Smooth muscle cell of the brain vasculature (primary cell): ENCODE measurements at regions not wholly inside any gene's neighbourhood (a gene's known extent, or its start where the extent isn't known, plus 50 kb on each side); places are given as distances from the start of the nearest gene placed in this dataset.
"Not testable (repeated sequence)": the region's sequence is repeated elsewhere in the genome, so short reads cannot be mapped to it uniquely, and the experiment has no call there.

Experiments used
- DNase-seq: peaks from one replicate; pipeline ENCODE4 v3.0.0-alpha.2; 2012; ENCODE audit warnings: low read depth, low spot score

DNA sequence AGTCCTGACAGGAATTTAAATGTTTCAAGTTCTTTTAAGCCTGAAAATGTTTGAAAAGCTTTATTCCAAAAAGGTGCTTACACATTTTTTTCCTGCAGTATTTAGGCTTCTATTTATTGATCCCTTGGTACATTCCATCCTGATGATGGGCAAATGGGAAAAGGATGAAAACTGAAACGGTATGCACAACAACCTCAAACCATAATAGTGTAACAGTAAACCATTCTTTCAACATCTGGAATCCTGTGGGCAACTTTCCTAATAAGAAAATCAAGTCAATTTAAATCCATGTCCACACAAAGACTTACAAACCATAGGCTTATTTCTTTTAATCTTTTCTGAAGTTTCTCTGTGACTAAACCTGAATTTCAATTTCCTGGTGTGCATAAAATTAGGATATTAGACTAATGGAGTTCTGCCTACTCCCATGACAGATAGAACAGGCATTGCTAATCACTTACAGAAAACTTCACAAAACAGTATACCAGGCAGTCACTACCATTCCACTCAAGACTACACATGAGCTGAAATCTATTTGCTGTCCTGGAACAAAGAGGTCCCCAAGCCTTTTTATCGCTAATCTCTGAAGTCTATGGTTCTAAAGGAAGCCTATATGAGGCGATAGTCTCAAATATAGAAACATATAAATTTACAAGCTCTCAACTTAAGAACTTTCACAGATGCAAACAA lies 103.3 kb downstream of the DLEU7 start:
- DNase-seq = no peak

DNA sequence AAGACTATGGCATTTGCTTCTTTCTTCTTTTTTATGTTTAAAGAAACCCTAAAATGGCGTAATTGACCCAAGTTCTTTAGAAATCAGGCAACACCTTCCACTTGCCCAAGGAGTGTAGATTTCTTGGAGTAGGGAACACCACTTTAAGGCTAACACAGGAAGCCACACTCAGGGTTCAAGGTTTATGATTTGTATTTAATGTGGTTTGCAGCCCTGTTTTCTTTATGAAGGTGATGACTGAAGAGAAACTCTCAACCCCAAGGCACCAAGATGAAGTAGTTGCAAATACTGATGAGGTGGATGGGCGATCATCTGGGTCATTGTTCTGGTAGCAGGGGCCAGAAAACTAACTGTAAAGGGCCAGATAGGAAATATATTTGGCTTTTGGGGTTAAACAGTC lies 101.1 kb downstream of the DLEU7 start:
- no peak for DNase-seq

DNA sequence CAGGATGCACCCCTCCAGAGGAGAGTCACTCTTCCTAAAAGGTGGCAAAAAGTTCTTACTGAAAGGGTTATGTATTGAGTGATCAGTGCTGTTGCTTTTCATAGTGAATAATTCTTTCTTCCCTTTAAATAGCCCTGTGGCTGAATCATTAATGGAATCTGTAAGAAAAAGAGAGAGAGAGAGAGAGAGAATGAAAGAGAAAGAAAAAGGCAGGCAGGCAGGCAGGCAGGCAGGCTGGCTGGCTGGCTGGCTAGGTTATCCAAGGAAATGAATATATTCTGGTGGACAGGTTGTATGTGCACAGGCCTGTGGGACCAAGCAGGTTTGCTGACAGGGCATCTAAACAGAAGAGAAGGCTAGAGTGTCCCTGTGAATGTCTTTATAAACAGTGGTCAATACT lies 100.5 kb downstream of the DLEU7 start:
- no peak for DNase-seq

DNA sequence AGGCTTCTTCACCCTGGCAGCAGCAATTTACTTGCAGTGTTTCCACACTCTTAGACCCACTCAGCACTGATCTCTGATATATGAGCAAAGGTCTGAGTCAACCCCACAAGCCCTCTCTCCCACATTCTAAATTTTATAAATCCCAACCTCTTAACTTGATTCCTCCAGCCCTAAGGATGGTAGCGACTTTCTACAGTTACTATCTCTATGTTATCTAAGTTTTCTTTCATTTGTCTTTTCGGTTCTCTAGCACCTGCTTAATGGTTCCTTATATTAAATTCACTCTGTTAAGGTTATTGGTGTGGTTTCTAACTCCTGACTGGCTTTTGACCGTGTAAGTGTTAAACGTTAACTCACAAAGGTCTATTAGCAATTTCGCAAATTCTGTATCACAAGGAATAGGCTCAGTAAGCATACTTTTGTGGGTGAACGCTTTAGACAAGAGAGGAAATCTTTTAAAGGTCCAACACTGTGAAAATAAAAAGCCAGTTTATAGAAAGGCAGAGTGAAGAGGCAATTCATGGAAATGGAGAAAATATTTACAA lies 99.3 kb downstream of the DLEU7 start:
- no peak for DNase-seq

DNA sequence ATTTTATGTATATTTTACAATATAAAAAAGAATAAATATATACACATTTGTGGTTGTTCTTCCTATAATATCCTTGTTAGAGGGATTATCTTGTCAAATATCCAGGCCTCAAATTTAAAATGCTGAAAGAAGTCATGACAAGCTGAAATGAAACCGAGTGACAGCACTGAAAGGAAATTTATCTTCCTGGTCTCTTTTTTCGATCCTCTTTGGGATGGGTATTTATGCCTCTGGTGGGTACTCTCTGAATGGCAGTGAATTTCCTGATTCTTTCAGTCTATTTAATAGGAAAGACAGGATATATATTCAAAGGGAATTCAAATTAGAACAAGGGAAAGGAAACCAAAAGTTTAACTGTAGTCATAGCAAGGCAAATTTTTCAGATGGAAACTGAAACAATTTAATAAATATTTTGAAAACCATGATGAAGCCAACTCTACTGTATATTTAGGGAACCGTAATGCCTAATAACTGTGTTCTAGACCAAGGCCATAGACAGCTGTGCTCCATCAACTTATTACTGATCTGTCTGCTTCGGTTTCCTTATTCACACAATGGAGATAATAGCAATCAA lies 97.9 kb downstream of the DLEU7 start:
- DNase-seq = no peak

DNA sequence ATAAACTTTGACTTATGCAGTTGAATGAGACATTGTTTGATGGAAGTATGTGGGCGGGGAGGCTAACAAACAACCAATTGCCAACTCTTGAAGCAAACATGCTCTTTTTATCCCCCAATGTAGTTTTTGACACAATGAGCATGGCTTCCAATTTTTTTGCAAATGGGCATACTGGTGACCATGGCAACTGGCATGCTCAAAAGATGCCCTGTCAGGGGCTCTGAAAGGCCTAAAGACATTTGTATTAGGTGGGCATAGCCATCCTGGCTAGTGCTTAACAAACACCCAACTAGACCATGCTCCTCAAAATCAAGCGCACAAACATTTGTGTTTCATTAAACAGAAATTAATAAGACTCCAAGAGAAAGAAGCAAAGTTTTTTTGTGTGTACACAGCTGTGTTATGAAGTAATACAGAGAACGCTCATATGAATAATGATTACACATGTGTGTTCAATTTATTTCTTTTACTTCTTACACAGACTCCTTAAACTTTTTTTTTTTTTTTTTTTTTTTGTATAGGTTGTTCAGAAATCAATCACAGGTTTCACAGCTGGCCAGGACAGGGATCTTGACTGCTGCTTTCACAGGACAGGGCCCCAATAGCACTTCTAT lies 95.6 kb downstream of the DLEU7 start:
- DNase-seq = no peak

DNA sequence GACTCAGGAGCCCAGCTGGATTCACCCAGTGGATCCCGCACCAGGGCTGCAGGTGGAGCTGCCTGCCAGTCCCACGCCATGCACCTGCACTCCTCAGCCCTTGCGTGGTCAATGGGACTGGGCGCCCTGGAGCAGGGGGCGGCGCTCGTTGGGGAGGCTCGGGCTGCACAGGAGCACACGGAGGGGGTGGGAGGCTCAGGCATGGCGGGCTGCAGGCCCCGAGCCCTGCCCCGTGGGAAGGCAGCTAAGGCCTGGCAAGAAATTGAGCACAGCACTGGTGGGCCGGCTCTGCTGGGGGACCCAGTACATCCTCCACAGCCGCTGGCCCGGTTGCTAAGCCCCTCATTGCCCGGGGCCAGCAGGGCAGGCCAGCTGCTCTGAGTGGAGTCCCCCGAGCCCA lies 90.3 kb downstream of the DLEU7 start:
- DNase-seq = not testable (repeated sequence)

DNA sequence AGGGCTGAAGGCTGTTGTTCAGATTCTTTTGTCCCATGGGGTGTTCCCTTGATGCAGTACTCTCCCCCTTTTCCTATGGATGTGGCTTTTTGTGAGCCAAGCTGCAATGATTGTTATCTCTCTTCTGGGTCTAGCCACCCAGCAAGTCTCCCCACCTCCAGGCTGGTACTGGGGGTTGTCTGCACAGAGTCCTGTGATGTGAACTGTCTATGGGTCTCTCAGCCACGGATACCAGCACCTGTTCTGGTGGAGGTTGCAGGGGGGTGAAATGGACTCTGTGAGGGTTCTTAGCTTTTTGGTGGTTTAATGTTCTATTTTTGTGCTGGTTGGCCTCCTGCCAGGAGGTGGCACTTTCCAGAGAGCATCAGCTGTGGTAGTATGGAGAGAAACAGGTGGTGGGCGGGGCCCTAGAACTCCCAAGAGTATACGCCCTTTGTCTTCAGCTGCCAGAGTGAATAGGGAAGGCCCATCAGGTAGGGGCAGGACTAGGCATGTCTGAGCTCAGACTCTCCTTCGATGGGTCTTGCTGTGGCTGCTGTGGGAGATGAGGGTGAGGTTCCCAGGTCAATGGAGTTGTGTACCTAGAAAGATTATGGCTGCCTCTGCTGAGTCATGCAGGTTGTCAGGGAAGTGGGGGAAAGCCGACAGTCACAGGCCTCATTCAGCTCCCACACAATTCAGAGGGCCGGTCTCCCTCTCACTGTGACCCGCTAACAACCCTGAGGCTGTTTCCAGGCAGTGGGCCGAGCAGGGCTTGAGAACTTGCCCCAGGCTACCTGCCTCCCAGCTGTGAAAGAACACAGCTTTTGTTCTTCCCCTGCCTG lies 87.4 kb downstream of the DLEU7 start:
- not testable (repeated sequence) for DNase-seq

DNA sequence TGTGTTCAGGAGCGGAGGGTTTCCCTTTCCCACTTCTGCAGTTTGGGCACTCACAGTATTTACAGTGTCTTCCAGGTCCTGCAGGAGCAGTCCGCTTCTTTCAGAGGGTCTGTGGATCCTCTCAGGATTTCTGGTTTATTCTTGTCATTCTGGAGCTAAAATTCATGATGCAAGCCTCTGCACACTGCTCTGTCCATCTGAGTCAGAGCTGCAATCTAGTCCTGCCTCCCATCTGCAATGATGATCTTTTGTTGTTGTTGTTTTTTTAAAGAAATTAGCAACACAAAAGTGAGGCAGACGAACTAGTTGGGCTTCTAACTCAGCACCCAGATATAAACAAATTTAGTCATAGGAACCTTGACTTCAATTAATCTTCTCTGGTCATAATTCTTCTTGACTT lies 86.5 kb downstream of the DLEU7 start:
- no peak for DNase-seq

DNA sequence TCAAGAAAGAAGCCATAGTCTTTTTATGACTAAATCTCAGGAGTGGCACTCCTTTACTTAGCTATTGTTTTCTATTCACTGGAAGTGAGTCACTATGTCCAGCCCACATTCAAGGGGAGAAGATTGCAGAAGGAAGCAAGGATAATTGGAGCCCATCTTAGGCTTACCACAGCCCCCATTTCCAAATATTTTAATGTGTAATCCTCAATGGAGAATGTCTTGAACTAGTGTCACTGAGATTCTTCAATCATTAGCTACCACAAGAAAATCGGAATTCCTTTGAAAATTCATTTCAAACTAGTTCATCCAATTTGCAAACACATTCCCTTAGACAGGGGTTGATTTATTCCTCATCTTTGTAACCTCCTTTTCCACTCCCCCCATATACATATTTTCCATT lies 84.7 kb downstream of the DLEU7 start:
- no peak for DNase-seq

DNA sequence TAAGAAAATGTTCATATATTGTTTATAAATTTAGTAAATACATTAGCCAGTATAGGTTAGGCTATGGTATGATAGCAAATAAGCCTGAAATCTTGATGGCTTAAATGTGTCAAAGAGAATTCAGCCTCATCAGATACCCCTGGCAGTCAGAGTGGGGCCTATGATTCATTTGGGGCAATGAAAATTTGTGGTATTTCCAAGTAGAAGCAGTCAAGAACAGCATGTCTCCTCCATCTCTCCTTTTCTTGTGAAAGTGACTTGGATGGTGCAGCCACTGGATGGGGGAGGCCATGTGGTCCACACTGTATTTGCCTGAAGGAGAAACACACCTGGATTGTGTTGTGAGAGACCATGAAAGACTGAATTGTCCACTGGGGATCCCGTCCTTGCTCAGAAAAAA lies 82.7 kb downstream of the DLEU7 start:
- no peak for DNase-seq

DNA sequence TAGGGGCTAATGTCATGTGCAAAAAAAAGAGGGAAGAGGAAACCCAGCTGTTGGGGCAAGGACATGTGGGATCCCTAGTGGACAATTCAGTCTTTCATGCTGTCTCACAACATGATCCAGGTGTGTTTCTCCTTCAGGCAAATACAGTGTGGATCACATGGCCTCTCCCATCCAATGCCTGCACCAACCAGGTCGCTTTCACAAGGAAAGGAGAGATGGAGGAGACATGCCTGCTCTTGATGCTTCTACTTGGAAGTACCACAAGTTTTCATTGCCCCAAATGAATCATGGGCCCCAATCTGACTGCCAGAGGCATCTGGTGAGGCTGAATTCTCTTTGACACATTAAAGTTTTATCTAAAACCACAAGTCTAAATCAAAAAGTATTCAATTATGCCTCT lies 82.1 kb downstream of the DLEU7 start:
- no peak for DNase-seq

DNA sequence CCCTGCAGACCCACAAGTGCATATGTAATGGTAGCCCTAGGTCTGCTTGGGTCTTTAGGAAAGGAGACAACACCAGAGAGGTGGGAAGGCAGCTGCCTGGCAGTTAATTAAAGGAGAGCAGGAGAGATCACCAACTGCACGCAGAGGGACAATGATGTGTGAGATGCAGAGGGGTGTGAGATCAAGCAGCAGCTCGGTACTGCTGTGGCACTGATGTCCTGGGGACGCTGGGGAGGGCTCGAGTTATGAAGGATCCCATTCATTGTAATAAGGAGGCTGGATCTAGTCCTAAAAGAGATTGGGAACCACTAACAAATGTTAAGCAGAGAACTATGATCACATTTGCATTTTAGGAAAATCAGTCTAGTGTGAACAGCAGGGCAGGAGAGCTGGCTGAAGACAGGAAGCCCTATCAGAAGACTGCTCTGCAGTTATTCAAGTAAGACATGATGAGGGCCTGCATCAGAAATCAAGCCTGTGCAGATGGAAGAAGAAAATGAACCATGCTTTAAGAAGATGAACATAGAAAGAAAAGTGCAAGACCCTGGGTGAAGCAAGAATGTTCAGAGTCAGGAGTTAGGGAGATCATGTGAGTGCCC lies 80.4 kb downstream of the DLEU7 start:
- no peak for DNase-seq

DNA sequence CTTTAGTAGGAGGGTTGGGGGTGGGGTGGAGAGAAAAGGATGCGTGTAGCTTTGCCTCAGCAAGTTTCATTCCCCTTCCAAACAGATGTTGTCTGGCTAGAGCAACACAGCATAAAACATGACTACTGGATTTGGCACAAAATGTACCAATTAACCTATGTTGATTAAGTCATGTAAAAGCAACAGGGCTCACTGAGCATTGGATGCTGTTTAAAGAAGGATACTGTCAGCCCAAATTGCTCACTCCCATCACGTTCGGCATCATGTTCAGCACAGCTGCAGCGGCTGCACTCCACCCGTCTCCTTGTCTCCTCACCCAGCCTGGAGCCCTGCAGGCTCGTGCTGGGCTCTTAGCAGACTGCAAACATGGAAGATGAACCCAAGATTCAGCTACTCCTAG lies 77.5 kb downstream of the DLEU7 start:
- no peak for DNase-seq

DNA sequence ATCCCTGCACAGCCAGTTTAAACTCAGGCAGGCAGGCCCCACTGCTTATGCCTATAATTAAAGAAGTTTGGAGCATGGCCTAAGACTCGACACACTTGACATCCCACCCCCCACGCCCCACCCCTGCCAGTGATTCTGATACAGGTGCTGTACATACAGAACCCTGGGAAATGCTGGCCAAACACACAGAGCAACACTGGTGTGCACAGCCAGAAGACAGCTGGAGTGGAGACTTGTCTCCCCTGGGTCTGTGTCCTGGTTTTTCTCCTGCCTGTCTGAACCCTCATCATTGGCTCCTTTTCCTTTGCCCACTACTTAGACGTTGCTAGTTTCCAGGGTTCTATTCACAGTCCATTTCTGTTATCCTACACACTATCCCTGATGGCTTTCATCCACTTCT lies 76.8 kb downstream of the DLEU7 start:
- DNase-seq = no peak

DNA sequence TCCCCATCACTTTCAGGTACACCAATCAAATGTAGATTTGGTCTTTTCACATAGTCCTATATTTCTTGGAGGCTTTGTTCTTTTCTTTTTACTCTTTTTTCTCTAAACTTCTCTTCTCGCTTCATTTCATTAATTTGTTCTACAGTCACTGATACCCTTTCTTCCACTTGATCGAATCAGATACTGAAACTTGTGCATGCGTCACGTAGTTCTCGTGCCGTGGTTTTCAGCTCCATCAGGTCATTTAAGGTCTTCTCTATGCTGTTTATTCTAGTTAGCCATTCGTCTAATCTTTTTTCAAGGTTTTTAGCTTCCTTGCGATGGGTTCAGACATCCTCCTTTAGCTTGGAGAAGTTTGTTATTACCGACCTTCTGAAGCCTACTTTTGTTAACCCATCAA lies 70.6 kb downstream of the DLEU7 start:
- DNase-seq = not testable (repeated sequence)
